ENCODE measurements at regions not wholly inside any gene's neighbourhood (a gene's known extent, or its start where the extent isn't known, plus 50 kb on each side); places are given as distances from the start of the nearest gene placed in this dataset.

- TF ChIP-seq POLR2A (IDR thresholded peaks at IDR 0.05) (no peak), CTCF (IDR thresholded peaks at IDR 0.05) (no peak)
Measured at GRCh38 chrX:142616636-142617035, 409.1 kb upstream of the SPANXN4 start.

Data from lower leg skin (tissue), 3 donors.